HG03280 (cell line): ENCODE measurements at regions not wholly inside any gene's neighbourhood (a gene's known extent, or its start where the extent isn't known, plus 50 kb on each side); places are given as distances from the start of the nearest gene placed in this dataset.
"Not testable (repeated sequence)": the region's sequence is repeated elsewhere in the genome, so short reads cannot be mapped to it uniquely, and the experiment has no call there.

Source experiments
- ATAC-seq: cut with Tn5 transposase; IDR thresholded peaks from one replicate; pipeline ENCODE4 v1.9.1; 2021; ENCODE audit warnings: mild to moderate bottlenecking, moderate library complexity; ENCODE audit not compliant: unreplicated experiment

DNA sequence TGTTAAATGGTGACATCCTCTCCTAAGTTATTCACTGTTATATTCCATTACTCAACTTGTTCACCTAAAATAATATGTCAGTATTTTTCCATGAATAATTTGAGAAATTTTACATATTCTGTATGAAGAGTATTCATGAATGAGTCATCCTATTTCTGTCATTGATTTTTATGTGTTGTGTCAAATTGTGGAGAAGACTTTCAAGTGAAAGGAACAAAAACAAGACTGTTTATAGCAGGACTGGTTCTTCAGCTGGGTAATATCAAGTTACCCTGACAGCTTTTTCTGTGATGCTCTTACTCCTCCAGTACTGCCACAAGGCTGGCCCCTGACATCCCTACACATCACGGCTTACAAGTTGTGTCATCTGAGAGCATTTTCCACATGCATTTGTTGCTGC lies 847.7 kb downstream of the NCAM2 start:
- ATAC-seq = no peak

DNA sequence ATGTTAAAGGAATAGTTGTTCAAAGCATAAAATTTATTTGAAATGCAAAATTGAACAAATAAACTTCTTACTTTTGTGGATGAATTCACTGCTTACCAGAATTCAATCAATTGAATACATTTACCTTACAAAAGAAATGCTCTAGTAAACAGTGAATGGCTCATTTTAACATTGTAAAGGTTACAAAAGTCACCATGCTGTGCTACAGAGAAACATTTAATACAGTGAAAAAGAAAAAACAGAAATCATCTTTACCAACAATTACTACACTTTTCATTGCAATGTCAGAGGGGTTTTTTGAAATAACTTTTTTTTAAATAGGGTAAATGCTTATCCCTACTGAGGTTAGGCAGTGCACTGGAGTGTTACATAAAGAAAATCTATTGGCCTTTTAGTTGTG lies 853.0 kb downstream of the NCAM2 start:
- ATAC-seq = no peak

DNA sequence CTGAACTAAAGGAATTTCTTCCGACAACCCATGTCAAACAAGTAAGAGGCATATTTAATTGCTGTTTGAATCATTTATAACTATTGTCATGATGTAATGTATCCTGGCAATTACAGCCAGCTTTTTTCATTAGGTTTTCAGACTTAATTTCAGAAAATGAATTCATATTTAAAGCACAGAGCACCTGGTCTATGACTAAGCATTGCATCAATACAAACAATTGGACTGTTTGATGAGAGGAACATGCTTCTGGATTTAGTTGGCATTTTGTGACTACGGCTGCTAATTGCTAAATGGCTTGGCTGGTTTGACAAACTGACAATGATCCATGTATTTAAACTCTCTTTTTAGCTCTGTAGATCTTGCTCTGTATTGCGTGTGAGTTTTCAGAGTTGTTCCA lies 853.4 kb downstream of the NCAM2 start:
- no peak for ATAC-seq

GRCh38 chr21:21858502-21859334 lies 860.5 kb downstream of the NCAM2 start:
- ATAC-seq = no peak

- no peak for ATAC-seq
Measured at GRCh38 chr21:21860888-21861287, 862.7 kb downstream of the NCAM2 start.

DNA sequence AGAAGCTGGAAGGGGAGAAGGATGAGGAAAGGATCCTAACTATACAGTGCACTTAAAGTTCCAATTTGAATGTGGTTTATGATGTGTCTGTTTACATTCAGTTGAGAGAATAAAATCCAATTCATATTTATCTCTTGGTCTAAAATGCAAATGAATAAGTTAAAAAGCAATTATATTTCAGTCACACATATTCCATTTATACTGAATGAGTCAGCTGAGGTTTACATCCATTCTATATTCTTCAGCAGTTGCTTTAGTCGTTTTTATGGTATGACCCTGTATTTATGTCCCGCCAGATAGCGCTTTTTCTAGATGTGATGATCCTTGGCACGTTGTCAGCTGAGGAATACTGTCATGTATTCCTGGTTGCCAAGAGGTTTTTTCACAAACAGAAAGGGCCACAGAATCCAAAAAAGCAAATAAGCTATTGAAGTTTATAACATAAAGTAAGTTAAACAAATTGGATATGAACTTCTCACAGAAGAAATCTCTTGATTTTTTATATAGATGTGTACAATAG lies 866.2 kb downstream of the NCAM2 start:
- ATAC-seq = no peak

DNA sequence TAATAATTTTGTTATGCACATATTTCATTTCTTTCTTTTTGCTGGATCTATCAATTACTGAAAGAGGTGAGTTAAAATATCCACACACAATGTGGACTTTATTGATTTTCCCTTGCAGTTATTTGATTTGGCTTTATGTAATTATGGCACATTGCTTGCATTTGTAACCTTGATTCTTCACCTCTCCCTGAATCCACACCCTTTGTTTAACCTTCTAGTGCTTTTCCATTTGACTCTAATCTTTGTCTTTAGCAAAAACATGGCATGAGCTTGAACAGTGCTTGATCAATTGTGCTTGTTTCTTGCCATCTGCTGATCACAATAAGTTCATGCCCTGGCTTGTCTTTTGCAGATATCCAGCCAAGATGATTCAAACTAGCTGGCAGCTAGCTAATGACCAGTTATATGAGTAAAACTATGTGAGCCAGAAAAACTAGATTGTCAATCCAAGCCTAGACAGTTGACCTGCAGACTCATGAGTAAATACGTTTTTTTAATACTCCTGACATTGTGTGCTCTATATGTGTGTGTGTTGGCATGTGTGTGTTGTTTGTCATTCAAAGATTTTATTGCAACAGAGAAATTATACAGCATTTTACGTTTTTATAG lies 899.2 kb downstream of the NCAM2 start:
- ATAC-seq = no peak

DNA sequence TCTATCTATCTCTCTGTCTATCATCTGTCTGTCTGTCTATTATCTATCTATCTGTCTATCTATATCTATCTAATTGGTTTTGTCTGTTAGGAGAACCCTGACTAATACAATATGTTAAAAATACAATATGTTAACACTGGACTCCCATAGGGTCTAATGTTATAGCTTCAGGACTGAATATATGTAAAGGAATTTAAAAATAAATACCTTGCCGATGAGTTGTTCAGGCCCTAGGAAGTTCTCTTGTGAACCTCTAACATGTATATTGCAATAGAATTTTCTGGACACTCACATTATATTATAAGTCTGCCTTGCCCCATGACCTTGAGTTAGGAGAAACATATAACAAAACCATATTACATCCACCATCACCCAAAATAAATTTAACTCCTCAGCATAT lies 900.6 kb downstream of the NCAM2 start:
- no peak for ATAC-seq

GRCh38 chr21:21902416-21902815 lies 904.2 kb downstream of the NCAM2 start:
- ATAC-seq = not testable (repeated sequence)

DNA sequence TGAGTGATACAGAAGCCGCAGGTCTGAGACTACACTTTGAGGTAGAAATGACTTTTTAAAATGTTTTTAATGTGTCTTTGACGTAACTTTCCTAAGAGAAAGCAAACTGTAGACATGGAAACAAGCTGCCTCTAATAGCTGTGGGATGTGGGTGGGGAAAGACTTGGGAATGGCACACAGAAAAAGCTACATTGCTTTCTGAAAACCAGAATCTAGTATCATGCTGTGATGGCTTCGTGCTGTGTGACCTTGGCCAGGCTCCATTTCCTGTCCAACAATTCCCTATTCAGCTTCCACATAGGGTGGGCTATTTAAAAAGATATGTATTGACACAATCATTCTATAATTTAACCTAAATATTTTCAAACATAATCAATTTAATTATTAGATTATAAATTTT lies 909.1 kb downstream of the NCAM2 start:
- no peak for ATAC-seq

- ATAC-seq = no peak
Measured at GRCh38 chr21:21915816-21916215, 917.6 kb downstream of the NCAM2 start.

GRCh38 chr21:21921410-21922232 lies 923.4 kb downstream of the NCAM2 start:
- no peak for ATAC-seq

- ATAC-seq = no peak
Measured at GRCh38 chr21:21929226-21929625, 931.0 kb downstream of the NCAM2 start.

DNA sequence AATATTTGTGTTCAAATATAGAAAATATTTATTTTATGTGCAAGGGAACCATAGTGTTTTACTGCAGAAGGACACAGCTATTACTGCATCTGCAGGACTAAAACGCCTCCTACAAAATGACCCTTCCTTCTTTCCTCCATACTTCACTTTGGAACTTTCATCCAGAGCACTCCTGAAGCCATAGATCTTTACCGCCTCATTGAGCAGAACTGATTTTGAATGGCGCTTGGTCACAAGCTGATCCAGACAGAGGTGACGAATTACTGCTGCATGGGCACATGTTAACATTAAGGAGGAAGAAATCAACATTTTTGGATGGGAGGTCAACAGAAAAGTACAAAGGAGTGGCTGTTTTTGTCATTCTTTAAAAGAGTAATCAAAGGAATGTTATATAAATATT lies 931.6 kb downstream of the NCAM2 start:
- ATAC-seq = no peak

DNA sequence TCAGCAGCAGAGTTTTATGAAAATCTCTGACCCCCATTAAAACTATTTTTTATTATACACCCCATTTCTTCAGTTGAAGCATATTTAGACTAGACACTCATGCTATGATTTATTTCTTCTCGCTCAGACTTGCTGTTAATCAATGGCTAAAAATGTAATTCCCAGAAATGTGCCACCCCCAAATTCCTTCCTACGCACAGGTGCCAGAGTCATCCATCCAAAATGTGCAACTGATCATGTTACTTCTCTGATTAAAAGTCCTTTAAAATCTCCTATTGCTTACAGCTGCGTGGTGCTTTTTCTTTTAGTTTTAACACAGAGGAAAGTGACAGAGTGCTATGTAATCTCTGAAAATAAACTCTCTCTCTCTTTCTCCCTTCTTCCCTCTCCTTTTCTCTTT lies 954.4 kb downstream of the NCAM2 start:
- no peak for ATAC-seq

DNA sequence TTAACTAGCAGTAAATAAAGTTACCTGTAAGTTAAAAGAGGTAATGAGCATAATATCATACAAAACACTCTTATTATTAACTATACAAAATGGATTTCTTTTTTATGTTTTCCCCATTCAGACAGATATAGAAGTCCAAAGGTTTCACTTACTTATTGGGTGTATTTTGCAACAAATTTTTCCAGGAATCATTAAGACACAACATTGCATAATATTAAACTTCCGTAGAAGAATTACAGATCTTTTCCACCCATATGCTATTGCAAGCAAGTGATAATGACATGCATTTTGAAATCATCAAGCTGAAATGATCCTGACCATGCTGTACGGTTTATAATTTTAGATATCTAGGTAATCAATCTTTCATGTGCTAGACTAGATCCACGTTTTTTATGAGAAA lies 957.0 kb downstream of the NCAM2 start:
- no peak for ATAC-seq

GRCh38 chr21:21957490-21957889 lies 959.3 kb downstream of the NCAM2 start:
- no peak for ATAC-seq

DNA sequence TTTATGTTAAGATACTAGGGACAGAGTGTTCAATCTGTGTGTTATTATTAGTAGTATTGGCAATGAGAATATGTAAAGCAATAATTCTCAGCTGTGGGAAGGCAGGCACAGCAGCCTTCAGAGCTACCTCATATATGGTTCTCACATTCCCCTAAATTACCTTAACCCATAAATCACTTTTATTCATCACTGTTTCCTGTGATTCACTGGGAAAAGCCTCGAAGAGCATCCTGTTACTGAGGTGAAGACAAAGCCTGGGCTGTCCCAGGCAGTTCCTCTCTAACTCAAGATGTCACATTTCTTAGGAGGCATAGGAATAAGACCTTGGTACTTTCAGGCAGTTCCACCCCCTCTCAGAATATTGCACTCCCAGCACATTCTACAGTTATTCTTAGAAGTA lies 965.7 kb downstream of the NCAM2 start:
- no peak for ATAC-seq

DNA sequence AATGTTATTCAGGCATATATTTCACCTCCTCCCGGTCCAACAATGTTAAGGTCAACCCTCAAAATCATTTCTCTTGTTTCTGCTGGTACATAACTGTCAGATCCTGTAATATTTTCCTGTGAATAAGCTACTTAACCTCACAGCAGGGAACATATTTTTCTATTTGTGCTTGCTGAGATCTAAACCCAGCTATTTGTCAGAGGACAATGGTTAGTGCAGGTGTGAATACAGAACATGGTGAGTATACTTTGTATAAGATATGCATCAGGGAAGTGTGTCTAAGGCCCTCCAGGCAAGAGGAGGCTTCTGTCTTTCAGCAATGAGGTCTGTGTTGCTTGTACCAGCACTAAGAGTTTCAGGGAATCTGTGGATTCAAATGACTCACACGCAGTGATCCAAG lies 970.6 kb downstream of the NCAM2 start:
- ATAC-seq = no peak

GRCh38 chr21:21969211-21969610 lies 971.0 kb downstream of the NCAM2 start:
- ATAC-seq = no peak

DNA sequence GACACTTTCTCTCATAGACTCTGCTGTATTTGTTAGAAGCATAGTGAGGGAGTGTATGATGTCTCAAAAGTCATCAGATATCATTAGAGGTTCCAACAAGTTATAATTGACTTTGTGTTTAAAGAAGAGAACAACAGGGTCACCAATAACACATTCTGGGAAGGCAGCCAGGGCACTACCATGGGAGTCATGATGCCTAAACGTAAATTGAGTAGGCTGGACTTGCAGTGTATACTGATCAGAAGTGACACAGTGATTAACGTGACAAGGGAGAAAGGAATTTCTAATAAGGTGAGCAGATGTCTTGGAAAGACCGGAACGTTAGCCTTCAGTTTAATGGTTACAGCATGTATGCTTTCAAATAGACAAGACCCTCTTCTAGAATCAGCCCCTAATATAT lies 973.2 kb downstream of the NCAM2 start:
- ATAC-seq = no peak

DNA sequence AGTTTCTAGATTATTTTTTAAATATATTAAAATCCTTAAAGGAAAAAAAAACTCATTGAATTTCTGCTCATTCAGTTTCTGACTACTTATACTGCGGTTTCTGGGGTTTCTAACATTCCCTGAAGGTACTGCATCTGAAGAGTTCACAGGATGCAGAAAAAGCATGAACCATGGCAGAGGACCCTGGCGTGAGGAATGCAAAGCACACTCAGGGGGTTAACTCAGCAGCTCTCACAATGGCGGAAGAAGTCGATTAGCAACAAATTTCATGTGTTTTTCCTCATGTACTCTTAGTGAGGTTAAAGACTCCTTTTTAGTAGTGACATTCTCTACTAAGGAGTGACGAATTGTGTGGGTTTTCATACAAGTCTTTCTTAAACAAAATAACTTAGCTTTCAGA lies 975.6 kb downstream of the NCAM2 start:
- ATAC-seq = no peak
